HG03378 (cell line): ENCODE measurements at regions not wholly inside any gene's neighbourhood (a gene's known extent, or its start where the extent isn't known, plus 50 kb on each side); places are given as distances from the start of the nearest gene placed in this dataset.
"Not testable (repeated sequence)": the region's sequence is repeated elsewhere in the genome, so short reads cannot be mapped to it uniquely, and the experiment has no call there.

ENCODE experiments used
- ATAC-seq: cut with Tn5 transposase; IDR thresholded peaks from one replicate; pipeline ENCODE4 v1.9.1; 2021; ENCODE audit warnings: mild to moderate bottlenecking, moderate library complexity; ENCODE audit not compliant: unreplicated experiment

DNA sequence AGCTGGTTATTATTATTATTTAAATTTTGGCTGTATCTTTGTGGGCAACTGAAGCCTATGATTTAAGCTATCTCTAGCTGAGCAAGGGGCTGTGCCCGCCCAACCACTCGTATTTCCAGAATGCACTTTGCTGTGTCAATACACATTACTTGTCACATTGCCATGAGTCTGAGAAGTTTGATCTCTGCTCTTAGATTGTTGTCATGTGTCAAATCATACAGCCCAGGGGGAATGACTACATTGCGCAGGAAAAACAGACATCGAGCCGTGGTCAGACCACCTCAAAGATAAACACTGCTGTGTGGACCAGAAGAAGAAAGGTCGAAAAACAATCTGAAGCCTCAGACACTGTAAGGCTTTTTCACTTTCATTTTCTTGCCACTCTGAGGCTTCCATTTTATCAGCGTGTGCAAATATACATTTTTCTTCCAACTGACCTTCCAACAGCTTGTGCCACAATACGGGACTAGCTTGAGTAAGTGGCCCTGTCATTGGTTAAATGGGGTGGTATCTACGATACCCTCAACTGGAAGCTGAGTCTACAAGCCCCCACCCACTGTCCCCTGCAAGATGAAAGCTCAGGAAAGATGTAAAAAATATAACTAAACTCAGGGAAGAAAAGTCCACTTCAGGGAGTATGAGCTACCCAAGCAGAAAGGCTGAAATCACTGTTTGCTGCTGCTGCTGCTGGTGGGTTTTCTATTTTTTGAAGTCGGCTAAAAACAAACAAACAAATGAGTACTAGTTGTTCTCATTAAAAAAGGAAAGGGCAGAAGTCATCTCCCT is 603.0 kb downstream of the BNC2 start:
- no peak for ATAC-seq

DNA sequence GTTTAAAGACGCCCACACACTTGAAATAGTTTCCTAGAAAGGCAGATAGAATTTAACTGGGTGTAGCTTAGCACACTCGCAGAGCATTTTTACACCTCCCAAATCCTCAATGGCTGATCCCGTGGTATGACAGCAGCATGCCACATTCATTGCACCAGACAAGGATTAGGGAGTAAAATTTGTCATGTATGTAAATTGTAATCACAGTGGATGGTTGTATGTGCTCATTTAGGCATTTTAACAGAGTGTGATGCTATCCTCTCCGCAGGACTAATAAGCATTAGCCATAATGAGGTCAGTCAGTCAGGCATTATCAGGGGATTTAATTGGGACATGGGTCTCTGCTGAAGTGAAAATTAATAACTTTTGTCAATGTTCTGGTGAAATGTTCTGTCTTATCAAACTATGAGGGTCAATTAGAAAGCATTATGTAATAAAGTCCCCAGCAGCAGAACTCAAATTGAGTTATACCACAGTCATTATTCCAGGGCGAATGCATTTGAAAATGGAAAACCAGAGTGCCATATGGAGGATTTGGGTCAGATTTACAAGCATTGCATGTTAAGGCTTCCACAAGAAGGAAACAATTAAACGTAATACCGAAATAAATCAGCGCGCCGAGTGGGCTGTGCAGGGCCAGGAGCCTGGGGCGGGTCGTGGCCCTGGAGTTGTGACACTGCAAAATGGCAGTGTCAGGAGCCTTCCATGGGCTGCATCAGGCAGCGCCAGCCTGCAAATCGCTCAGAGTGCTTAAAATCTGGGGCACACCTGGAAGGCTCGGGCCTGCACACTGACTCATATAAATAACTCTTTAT is 602.2 kb downstream of the BNC2 start:
- no peak for ATAC-seq

DNA sequence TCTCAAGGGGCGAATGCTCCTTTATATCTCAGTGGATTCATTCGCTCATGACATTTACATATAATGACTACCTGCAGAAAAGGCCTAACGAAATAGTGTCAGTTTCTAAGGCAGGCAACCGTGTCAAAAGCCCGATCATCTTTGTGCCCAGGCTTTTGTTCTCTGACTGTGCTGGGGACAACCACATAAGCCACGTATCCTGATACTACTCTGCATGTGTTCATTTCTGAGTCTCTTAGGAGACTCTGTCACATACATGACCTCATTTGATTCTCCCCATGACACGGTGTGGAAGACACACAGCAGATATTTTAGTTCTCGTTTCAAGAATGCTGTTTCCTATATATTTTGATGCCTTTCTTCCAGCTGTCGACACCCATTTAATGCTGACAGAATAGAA is 598.5 kb downstream of the BNC2 start:
- no peak for ATAC-seq

GRCh38 chr9:16272776-16273175 is 597.7 kb downstream of the BNC2 start:
- no peak for ATAC-seq

DNA sequence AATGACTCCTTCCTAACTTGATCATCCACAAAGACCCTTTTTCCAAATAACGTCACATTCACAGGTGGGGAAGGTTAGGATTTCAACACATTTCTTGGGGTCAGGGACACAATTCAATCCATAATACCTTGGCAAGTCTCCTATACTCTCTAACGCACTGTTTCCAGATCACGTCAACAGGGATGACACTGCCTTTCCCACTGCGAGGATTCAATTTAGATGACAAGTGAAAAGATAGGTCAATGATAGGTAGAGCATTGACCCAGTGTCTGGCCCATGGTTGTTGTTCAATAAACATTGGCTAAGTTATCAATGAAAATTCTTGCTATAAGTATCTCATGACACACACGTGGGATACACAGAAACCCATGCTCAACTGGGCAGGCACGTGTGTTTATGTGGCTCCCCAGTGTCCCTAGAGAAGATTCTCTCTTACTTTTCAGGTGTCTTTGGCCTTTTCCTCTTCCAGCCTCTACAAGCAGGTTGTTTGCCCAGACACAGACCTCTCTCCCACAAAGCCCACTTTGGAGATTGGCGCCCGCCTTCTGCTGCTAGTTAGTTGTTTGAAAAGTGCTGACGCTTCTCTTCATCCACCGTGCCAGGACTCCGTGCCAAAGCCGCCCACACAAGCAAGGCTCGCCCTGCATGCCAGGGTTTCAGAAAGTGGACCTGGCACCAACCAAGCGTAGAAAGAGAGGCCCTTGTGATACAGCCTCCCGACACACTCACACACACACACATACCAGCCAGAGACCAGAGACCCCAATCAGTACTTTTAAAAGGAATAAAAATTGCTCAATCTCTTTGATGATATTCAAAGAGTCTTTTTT is 594.5 kb downstream of the BNC2 start:
- ATAC-seq, result no peak

DNA sequence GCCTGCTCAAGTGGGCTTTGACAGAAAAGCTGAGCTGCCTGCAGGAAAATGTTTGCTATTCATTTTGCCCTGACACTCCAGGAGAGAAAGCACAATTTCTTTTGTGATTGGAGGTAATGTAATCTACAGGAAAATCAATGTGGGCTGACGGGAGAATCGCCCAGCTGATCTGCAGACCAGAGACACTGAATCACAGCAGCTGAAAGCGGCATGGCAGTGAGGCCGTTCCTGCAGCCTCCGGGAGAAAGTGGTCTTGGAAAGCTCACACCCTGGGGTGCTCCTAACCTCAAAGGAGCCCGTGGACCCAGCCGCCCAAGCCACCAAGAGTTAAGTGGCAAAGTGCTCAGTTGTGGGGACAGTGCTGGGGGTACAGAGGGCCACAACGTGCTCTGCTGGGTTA is 593.6 kb downstream of the BNC2 start:
- ATAC-seq, result no peak

GRCh38 chr9:16277471-16277960 is 593.0 kb downstream of the BNC2 start:
- no peak for ATAC-seq

DNA sequence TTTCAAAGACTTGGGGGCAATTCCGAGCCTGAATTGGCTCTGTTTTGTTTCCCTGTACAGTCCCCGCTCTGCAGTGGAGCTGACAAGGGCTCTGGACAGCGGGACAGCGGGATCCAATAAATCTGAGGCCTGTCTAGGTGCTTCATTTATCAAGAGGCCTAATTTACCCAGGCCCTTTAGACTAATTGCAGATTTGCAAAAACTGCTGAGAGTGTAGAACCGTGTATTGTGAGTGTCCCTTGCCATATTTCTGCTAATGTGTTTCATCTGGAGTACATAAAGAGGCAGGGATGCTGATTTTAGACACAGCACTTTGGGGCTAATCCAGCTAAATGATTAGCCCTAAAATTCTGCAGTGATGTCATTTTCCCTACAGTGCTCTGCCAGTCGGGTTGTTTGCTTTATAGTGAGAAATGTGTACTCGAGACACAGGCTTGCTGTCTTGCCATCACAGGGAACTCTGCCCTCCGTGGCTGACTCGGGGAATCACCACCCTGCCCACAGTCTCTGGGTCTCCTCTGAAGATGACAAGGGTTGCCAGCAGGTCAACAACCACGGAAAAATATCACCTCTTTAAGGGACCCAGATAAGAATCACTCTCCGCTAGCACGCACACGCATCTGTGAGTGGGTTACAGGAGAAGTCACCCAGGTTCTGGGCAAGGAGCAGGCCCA is 592.0 kb downstream of the BNC2 start:
- ATAC-seq, result no peak

DNA sequence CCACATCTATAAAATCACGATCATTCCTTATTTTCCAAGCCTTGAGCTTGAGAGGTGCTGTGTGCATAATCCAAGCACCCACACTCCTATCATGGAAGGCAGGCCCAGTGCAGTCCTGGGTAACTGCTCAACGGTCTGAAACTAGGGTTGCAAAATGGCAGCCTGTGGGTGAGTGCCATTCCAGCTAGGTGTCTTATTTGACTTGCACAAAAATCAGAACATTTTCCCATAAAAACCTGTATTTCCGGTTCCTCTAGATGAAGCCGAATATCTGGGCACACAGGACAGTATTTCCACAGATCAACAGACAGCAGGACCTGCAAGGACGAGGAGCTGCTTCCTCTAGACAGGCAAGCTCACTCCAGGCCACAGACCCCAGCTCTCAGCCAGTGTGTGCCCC is 588.8 kb downstream of the BNC2 start:
- ATAC-seq, result no peak

- ATAC-seq, result no peak
Observed at GRCh38 chr9:16282216-16282615, 588.3 kb downstream of the BNC2 start.

- ATAC-seq, result no peak
Observed at GRCh38 chr9:16282718-16283117, 587.8 kb downstream of the BNC2 start.

- no peak for ATAC-seq
Observed at GRCh38 chr9:16286160-16286559, 584.3 kb downstream of the BNC2 start.

GRCh38 chr9:16289639-16290038 is 580.8 kb downstream of the BNC2 start:
- no peak for ATAC-seq

DNA sequence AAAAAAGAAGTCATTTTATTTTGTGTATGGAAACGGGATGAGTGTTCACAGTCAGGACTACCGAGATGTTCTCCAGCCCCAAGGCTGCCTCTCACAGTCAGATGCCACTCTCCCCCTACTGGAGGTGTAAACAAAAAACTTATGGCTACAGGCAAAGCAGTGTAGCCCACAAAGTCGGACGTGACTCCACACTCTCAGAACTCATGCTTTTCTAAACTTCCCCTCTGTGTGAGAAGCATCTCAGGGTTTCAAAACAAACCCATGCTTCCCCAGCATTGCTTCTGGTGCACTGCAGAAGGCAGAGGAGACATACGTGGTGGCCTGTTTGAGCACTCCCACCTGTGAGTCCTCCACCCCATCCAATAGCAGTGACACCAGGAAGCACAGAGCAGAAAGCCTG is 580.3 kb downstream of the BNC2 start:
- ATAC-seq, result no peak

GRCh38 chr9:16291921-16292320 is 578.5 kb downstream of the BNC2 start:
- ATAC-seq, result no peak

GRCh38 chr9:16293610-16294009 is 576.9 kb downstream of the BNC2 start:
- ATAC-seq, result no peak

DNA sequence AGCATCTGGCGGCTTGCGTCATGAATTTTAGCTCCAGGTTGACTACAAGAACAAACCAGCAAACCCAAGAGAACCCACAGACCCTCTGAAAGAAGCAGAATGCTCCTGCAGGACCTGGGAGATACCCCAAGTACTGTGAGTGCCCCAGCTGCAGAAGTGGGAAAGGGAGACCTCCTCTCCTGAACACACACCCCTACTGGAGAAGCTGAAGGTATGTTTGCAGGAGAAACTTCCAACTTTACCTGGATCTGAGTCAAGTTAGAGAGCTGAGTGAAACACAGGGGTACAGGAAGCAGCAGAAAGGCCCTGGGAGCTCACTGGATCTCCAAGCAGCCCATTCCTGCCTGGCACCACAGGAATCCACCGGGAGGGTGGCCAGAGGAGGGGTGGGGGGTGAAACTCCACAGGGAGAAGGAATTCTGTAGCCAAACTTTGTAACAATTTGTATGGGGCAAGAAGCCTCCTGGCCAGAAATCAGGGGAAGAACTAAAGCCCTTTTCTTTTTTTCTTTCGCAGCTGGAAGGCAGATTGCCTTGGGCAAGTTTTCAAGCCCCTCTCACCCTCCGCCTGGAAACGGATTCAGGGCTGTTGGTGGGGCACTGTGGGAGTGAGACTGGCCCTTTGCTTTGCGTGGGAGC is 576.2 kb downstream of the BNC2 start:
- no peak for ATAC-seq

DNA sequence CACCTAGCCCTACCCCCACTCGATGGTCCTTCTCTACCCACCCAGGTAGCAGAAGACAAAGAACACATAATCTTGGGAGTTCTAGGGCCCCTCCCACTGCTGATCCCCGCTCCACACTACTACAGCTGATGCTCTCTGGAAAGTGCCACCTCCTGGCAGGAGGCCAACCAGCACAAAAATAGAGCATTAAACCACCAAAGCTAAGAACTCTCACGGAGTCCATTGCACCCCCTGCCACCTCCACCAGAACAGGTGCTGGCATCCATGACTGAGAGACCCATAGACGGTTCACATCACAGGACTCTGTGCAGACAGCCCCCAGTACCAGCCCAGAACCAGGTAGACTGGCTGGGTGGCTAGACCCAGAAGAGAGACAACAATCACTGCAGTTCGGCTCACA is 575.5 kb downstream of the BNC2 start:
- ATAC-seq, result not testable (repeated sequence)

GRCh38 chr9:16299368-16299767 is 571.1 kb downstream of the BNC2 start:
- not testable (repeated sequence) for ATAC-seq

GRCh38 chr9:16303506-16303905 is 567.0 kb downstream of the BNC2 start:
- ATAC-seq, result no peak
